Hepatocyte (in vitro differentiated cells): ENCODE measurements at regions not wholly inside any gene's neighbourhood (a gene's known extent, or its start where the extent isn't known, plus 50 kb on each side); places are given as distances from the start of the nearest gene placed in this dataset.

ENCODE experiments used
- CTCF ChIP-seq: fragments of 200-600 bp; sonication (generic); IDR thresholded peaks from 2 replicates; pipeline ENCODE4 v1.5.1; 2016; ENCODE audit warnings: antibody characterized with exemption, mild to moderate bottlenecking; ENCODE audit not compliant: poor library complexity
- EZH2 ChIP-seq: fragments of 200-600 bp; sonication (generic); IDR thresholded peaks from 2 replicates; pipeline ENCODE4 v1.6.1; 2016; ENCODE audit warnings: antibody characterized with exemption, mild to moderate bottlenecking, borderline replicate concordance

GRCh38 chr3:124115956-124116355 is 124.0 kb upstream of the ROPN1 start:
- TF ChIP-seq EZH2 = no peak
- no peak for TF ChIP-seq CTCF
